Keratinocyte (primary cell): ENCODE measurements at regions not wholly inside any gene's neighbourhood (a gene's known extent, or its start where the extent isn't known, plus 50 kb on each side); places are given as distances from the start of the nearest gene placed in this dataset.

Source experiments
- EZH2 ChIP-seq: IDR thresholded peaks from one replicate; pipeline ENCODE4 v1.6.1; 2012; ENCODE audit warnings: inconsistent platforms, mild to moderate bottlenecking, low read length, moderate library complexity
- TF ChIP-seq, protein P1 (sequence below), 3 experiments: IDR thresholded peaks in 1 of 3; conservative IDR thresholded peaks in 1 of 3; optimal IDR thresholded peaks in 1 of 3; 2 replicates in 2 of 3; 3 replicates in 1 of 3; pipeline versions ENCODE3 to v1.5.1; 2011; ENCODE audit warnings: low read length in 3 of 3, mild to moderate bottlenecking in 3 of 3, moderate library complexity in 2 of 3, control low read depth in 1 of 3, inconsistent platforms in 1 of 3; ENCODE audit not compliant: insufficient read depth in 2 of 3; ENCODE audit errors: extremely low read depth in 1 of 3

DNA sequence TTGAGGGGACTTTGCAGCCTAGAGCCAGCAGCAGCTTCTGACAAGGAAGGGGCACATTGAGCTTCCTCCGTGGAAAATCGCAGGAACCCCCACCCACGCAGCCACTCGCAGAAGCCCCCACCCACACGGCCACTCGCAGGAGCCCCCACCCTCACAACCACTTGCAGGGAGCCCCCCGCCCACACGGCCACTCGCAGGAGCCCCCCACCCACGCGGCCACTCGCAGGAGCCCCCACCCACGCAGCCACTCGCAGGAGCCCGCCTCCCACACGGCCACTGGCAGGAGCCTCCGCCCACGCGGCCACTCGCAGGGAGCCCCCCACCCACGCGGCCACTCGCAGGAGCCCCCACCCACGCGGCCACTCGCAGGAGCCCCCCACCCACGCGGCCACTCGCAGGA lies 228.4 kb upstream of the CDH4 start:
- TF ChIP-seq, protein P1, sequence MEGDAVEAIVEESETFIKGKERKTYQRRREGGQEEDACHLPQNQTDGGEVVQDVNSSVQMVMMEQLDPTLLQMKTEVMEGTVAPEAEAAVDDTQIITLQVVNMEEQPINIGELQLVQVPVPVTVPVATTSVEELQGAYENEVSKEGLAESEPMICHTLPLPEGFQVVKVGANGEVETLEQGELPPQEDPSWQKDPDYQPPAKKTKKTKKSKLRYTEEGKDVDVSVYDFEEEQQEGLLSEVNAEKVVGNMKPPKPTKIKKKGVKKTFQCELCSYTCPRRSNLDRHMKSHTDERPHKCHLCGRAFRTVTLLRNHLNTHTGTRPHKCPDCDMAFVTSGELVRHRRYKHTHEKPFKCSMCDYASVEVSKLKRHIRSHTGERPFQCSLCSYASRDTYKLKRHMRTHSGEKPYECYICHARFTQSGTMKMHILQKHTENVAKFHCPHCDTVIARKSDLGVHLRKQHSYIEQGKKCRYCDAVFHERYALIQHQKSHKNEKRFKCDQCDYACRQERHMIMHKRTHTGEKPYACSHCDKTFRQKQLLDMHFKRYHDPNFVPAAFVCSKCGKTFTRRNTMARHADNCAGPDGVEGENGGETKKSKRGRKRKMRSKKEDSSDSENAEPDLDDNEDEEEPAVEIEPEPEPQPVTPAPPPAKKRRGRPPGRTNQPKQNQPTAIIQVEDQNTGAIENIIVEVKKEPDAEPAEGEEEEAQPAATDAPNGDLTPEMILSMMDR (optimal IDR thresholded peaks at IDR 0.05 in 1 of 3, IDR thresholded peaks at IDR 0.05 in 1 of 3, conservative IDR thresholded peaks at IDR 0.05 in 1 of 3; ENCODE audit: extremely low read depth in 1 of 3, insufficient read depth in 2 of 3, low read length in 3 of 3) = no peak
- no peak for TF ChIP-seq EZH2
